AG04450 (cell line): ENCODE measurements at regions not wholly inside any gene's neighbourhood (a gene's known extent, or its start where the extent isn't known, plus 50 kb on each side); places are given as distances from the start of the nearest gene placed in this dataset.

ENCODE experiments used
- CTCF ChIA-PET: fragments of 300-600, 350-600 bp; formaldehyde crosslinking; extraction: SDS; loops from one replicate; lab custom pipeline; 2022; ENCODE audit warnings: antibody characterized with exemption, inconsistent platforms; lab: Charles Lee
- POLR2A ChIA-PET: fragments of 350-600 bp; formaldehyde crosslinking; extraction: SDS; loops from one replicate; lab custom pipeline; 2021; ENCODE audit warnings: antibody characterized with exemption, inconsistent platforms; lab: Yijun Ruan, JAX
- DNase-seq: peaks from one replicate; pipeline ENCODE4 v3.0.0-alpha.2; 2011; ENCODE audit warnings: low read depth, low spot score
- H3K27ac ChIP-seq: one replicate; pipeline ENCODE4 v1.5.1; 2012; ENCODE audit warnings: low read depth, low read length, control low read depth
- H3K27me3 ChIP-seq: one replicate; pipeline ENCODE4 v1.6.0; 2012; ENCODE audit warnings: low read length; ENCODE audit not compliant: control insufficient read depth, insufficient read depth
- H3K4me3 ChIP-seq: 2 replicates; pipeline ENCODE4 v1.5.1; 2011; ENCODE audit warnings: mild to moderate bottlenecking, low read depth, low read length, control low read depth
- H3K9me3 ChIP-seq: 2 replicates; pipeline ENCODE4 v1.5.1; 2012; ENCODE audit warnings: low read length; ENCODE audit not compliant: control insufficient read depth, insufficient read depth
- CTCF ChIP-seq: IDR thresholded peaks from 2 replicates; pipeline ENCODE4 v1.5.1; 2011; ENCODE audit warnings: low read depth, low read length, control low read depth, inconsistent platforms

GRCh38 chr12:24462946-24463345, 486.0 kb downstream of the BCAT1 start:
- no peak for TF ChIP-seq CTCF
- POLR2A ChIA-PET: no interaction called here
- Histone ChIP-seq H3K9me3 (no peaks in the 10 kb centered on the region), H3K27ac (no peak overlapping the region), H3K27me3 (no peaks in the 10 kb centered on the region), H3K4me3 (no peak overlapping the region)
- DNase-seq: no peak
- CTCF ChIA-PET: no interaction called here

DNA sequence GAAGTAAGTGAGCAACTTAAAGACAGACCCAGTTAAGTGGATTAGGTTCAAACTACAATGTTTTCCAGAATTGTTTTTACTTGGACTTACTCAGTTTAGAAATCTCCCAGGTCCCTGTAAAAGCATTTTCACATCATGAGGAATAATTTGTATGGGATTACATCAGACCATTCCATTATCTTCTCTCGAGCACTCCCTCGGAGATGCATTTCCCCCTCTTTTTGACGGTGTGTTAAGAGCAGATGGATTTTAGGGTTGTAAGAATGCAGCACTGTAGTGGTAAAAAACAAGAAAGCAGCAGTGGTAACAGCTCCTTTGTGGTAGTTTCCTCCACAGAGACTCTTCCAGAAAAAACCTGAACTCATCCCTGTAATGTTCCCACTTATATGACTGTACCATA, 488.4 kb downstream of the BCAT1 start:
- no peak for DNase-seq
- POLR2A ChIA-PET: no interaction called here
- no peak for TF ChIP-seq CTCF
- no peak overlapping the region for H3K4me3 ChIP-seq
- no peaks in the 10 kb centered on the region for H3K27me3 ChIP-seq
- no peaks in the 10 kb centered on the region for H3K9me3 ChIP-seq
- H3K27ac ChIP-seq: no peak overlapping the region
- CTCF ChIA-PET: no interaction called here

DNA sequence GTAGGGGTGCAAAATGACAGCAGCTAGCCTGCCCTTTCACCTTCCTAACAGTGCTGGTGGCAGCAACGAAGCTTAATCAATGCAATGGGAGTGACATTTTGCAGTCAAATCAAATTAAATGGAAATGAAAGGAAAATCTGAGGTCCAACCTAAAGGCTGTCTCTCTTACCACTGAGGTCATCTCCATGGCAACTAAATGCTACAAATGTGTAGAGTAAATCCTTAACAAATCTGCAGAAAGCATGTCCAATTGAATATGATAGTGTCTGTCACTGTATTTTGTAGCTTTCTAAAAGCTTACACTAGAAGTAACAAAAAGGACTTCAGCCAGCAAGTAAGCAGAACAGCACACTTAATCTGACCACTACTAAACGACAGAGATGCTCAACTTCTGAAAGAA, 488.8 kb downstream of the BCAT1 start:
- no peak for DNase-seq
- Histone ChIP-seq H3K27ac (no peak overlapping the region), H3K4me3 (no peak overlapping the region), H3K27me3 (no peaks in the 10 kb centered on the region), H3K9me3 (no peaks in the 10 kb centered on the region)
- ChIA-PET CTCF (no interaction called here), POLR2A (no interaction called here)
- no peak for TF ChIP-seq CTCF

GRCh38 chr12:24455811-24456210, 493.1 kb downstream of the BCAT1 start:
- H3K27ac ChIP-seq: no peak overlapping the region
- no peak for TF ChIP-seq CTCF
- no peak overlapping the region for H3K4me3 ChIP-seq
- no peaks in the 10 kb centered on the region for H3K9me3 ChIP-seq
- no peak for DNase-seq
- ChIA-PET CTCF (no interaction called here), POLR2A (no interaction called here)
- H3K27me3 ChIP-seq: no peaks in the 10 kb centered on the region

DNA sequence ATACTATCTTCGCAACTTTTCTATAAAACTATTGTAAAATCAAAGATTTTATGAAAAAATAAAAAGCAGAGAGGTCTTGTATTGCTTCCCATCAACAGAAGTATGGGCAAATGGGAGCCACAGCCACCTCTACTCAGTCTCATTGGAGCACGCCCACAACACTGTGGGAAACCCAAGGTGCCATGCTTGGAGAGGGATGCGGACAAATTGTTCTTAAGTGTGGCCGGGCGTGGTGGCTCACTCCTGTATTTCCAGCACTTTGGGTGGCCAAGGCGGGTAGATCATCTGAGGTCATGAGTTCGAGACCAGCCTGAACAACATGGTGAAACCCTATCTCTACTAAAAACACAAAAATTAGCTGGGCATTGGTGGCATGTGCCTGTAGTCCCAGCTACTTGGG, 498.2 kb upstream of the SOX5 start:
- ChIA-PET CTCF (no interaction called here), POLR2A (no interaction called here)
- TF ChIP-seq CTCF: no peak

More for the DNA sequence above, 498.2 kb upstream of the SOX5 start:
- no peak for DNase-seq
- H3K9me3 ChIP-seq: no peaks in the 10 kb centered on the region
- H3K4me3 ChIP-seq: no peak overlapping the region
- H3K27me3 ChIP-seq: no peaks in the 10 kb centered on the region
- H3K27ac ChIP-seq: no peak overlapping the region
